HG03378 (cell line): ENCODE measurements at regions not wholly inside any gene's neighbourhood (a gene's known extent, or its start where the extent isn't known, plus 50 kb on each side); places are given as distances from the start of the nearest gene placed in this dataset.
A peak's percentile ranks its signal among the peaks of the same experiment; 100 is the strongest.

Experiments
- ATAC-seq: cut with Tn5 transposase; IDR thresholded peaks from one replicate; pipeline ENCODE4 v1.9.1; 2021; ENCODE audit warnings: mild to moderate bottlenecking, moderate library complexity; ENCODE audit not compliant: unreplicated experiment

DNA sequence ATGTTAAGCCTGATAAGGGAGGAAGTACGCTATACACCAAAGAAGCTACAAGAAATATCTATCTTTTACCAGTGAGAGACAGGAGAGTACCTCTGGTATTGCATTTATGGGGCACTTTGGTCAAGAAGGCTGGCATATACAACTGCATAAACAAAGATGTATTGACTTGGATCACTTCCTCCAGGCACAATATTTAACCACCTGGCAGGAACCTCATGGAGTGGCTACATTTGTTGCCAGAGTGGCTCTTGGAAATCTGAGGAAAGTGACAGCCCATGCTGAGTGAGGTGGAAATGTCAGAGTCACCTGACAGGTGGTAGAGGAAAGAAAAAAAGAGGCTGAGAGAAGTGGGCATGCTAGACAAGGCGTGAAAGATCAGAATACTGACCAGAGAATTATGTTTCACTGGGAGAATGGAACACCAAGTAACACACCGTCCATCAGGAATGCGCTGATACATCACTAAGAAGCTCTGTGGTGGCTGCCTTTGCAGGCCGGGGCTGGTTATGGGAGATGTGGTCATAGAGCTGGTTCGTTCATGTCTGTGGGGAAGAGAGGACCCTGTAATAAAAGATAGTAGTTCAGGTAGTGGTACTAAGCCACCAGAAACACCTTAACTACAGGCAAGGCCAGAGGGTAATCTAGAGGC, 61.4 kb upstream of the UFL1 start:
- no peak for ATAC-seq

DNA sequence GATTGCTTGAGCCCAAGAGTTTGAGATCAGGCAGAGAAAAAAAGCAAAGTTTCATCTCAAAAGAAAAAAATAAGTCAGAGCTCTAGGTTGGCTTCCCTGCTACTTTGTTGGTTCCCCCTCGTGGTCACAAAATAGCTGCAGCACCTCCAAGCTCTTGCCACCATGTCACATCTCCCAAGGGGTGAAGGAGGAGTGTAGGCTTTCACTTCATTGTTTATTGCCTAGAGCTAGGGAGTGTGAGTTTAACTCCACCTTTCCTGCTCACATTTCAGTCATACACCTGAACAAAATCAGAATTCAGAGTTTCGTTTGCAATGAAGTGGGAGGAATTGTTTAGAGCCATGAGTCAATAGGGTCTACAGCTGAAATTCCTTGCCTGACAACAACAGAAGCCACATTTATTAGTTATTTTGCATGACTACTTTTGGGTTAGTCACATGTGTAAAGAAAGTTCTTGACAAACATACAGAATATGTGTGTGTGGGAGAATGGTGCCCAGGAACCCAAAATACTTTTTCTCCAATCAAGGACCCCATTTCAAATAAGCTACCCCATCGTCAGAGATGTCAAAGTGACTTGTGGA, 56.2 kb upstream of the UFL1 start:
- no peak for ATAC-seq

DNA sequence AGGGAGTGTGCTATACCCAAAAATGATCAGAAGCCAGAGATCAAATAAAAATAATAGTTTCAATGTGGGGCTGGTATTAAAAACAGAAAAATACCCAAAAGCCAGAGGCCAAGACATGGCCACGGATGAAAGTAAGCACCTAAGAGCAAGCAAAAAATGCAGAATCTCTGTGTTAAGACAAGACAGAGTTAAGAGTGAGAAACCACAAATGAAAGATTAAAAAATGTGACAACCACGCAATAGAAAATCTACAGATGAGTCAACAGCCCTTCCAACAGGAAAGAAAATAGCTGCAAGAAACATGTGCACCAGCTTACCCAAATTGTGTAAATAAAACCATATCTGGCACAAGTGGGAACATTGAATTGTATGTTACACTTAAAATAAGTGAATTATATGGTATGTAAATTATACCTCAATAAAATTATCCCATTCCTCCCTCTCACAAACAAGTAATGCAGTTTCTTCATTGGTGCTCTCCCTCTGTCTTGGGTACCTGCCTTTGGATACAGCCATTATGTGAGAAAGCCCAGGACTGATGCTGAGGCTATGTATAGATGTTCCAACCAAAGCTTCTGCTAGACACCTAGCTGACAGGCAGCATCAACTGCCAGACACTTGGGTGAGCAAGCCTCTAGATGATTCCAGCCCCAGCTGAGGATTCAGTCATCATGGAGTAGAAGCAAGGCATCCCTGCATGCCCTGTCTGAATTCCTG, 55.3 kb upstream of the UFL1 start:
- ATAC-seq = peak; percentile 84

DNA sequence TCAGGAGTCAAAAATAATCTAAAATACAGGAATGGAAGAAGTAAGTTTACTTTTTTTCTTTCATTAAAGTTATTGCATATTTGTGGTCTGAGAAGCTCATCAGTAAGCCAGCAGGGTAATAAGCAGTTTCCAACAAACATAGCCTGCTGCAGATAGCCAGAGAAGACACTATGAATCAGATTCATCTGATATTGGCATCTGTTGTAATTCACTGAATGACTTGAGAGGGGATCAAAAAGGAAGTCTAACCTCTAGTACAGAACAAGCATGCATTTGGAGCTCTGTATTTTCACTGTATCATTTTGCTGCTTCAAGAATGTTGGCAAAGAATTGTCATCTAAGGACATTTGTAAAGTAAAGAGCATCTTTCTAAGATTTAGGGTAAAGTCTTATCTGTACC, 53.8 kb upstream of the UFL1 start:
- ATAC-seq = no peak

DNA sequence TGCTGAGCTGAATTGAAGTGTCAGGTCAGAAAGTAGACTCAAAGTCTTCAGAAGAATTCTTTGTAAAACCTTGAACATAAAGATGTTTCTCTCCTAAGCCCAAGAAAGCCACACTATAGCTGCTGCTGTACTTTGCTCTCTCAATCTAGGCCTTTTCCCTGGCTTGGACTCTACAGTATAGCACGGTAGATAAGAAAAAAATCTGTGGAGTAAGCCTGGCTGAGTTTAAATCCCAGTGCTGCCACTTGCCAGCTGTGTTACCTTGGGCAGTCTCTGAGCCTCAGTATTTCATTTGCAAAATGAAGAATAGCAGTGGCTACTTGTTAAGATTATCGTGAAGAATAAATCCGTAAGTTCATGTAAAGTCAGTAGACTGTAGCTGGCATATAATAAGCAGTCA, 53.3 kb upstream of the UFL1 start:
- no peak for ATAC-seq

DNA sequence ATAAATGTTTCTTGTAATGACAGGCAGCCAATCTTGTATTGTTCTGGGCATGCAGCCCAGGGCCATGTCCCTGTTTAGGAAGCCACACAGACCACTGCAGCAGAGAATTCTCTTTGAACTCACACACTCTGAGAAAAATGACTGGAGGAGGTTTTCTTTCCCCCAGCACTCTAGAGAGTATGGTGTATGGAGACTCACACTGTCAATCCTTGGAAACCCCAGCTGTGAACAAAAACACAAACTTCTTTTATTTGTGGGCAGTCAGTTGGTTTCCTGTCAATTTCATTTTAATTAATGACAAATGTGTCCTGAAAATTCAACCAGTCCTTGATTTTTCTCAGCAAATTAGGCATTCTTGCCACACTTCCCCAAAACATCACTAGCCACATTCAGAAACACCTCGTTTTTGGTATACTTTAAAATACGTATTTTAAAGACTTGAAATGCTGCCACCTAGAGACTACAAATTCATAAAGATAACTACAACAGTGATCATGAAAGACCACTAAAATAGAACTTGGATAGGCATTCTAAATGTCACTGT, 52.9 kb upstream of the UFL1 start:
- no peak for ATAC-seq

DNA sequence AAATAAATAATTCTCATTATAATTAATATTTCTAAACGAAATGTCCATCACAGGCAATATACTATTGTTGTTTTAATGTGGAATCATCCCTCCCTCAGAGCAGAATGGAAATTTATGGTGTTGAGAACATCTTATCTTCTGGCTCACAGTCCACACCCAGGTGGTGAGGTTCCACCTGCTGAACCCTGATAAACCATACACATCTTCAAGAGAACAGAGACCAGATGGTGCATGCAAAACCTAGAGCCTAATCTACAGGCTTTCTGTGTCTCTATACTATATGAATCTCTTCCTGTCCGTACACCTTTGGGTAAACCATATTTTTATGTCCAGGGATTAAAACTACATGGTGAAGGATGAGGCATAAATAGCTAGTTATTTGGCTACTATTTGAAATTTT, 52.3 kb upstream of the UFL1 start:
- no peak for ATAC-seq

DNA sequence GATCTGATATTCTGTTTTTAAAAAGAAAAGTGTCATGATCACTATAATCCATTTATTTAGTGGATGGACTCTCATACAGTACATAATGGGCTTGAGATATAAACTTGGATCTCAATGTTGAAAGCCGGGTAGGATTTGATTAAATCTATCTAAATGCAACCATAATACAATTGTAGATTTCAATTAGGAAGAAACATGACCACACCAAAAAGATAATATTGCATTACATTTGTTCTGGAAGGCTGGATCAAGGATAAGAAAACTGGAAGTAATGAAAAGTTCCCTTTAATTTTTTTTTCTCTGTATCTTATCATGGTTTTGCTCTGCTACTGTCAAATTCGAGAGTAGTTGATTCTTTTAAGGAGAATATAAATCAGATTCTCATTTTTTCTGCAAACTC, 51.3 kb upstream of the UFL1 start:
- no peak for ATAC-seq
